ENCODE measurements at regions not wholly inside any gene's neighbourhood (a gene's known extent, or its start where the extent isn't known, plus 50 kb on each side); places are given as distances from the start of the nearest gene placed in this dataset.

- TF ChIP-seq CTCF (IDR thresholded peaks at IDR 0.05) (no peak), PRDM15 (CRISPR knock-in tag; IDR thresholded peaks at IDR 0.05) (no peak), ZNF121 (CRISPR knock-in tag; IDR thresholded peaks at IDR 0.05) (no peak), TEAD4 (CRISPR knock-in tag; IDR thresholded peaks at IDR 0.05) (no peak), ZNF423 (CRISPR knock-in tag; IDR thresholded peaks at IDR 0.05) (no peak), ATF2 (CRISPR knock-in tag; IDR thresholded peaks at IDR 0.05; ENCODE audit: borderline replicate concordance, low read depth) (no peak), E2F5 (CRISPR knock-in tag; IDR thresholded peaks at IDR 0.05) (no peak), CDX4 (CRISPR knock-in tag; IDR thresholded peaks at IDR 0.05; ENCODE audit: borderline replicate concordance) (no peak), JUN (CRISPR knock-in tag; IDR thresholded peaks at IDR 0.05) (no peak), ERG (CRISPR knock-in tag; IDR thresholded peaks at IDR 0.05) (no peak), ETV6 (CRISPR knock-in tag; IDR thresholded peaks at IDR 0.05) (no peak), TCF7 (CRISPR knock-in tag; IDR thresholded peaks at IDR 0.05; ENCODE audit: low read depth) (no peak)
Observed at GRCh38 chrY:21005531-21005930, 249.6 kb downstream of the RPS4Y2 start.

Measured in WTC11 (cell line).